HG03108 (cell line): ENCODE measurements at regions not wholly inside any gene's neighbourhood (a gene's known extent, or its start where the extent isn't known, plus 50 kb on each side); places are given as distances from the start of the nearest gene placed in this dataset.

Experiments
- ATAC-seq: cut with Tn5 transposase; IDR thresholded peaks from one replicate; pipeline ENCODE4 v1.9.1; 2021; ENCODE audit warnings: moderate library complexity; ENCODE audit not compliant: unreplicated experiment

- no peak for ATAC-seq
These were observed 97.8 kb downstream of the AQP9 start for GRCh38 chr15:58235961-58236360.

- no peak for ATAC-seq
These were observed 102.2 kb downstream of the AQP9 start for GRCh38 chr15:58240191-58240932.

GRCh38 chr15:58241872-58242271 lies 103.7 kb downstream of the AQP9 start:
- ATAC-seq = no peak

- no peak for ATAC-seq
These were observed 104.9 kb downstream of the AQP9 start for GRCh38 chr15:58243070-58243469.

GRCh38 chr15:58244536-58244935 lies 106.4 kb downstream of the AQP9 start:
- no peak for ATAC-seq

GRCh38 chr15:58246041-58246440 lies 107.9 kb downstream of the AQP9 start:
- no peak for ATAC-seq

- no peak for ATAC-seq
These were observed 110.0 kb downstream of the AQP9 start for GRCh38 chr15:58247855-58248842.

GRCh38 chr15:58249646-58250312 lies 111.6 kb downstream of the AQP9 start:
- no peak for ATAC-seq

- ATAC-seq = no peak
These were observed 114.6 kb downstream of the AQP9 start for GRCh38 chr15:58252586-58253323.

GRCh38 chr15:58257776-58258325 lies 119.7 kb downstream of the AQP9 start:
- ATAC-seq = no peak

- no peak for ATAC-seq
These were observed 120.5 kb downstream of the AQP9 start for GRCh38 chr15:58258501-58259292.

GRCh38 chr15:58260205-58260724 lies 122.1 kb downstream of the AQP9 start:
- no peak for ATAC-seq

- no peak for ATAC-seq
These were observed 122.6 kb downstream of the AQP9 start for GRCh38 chr15:58260725-58261267.

- ATAC-seq = no peak
These were observed 123.2 kb downstream of the AQP9 start for GRCh38 chr15:58261368-58261767.

- ATAC-seq = no peak
These were observed 126.1 kb downstream of the AQP9 start for GRCh38 chr15:58264053-58264971.

GRCh38 chr15:58267051-58267450 lies 128.9 kb downstream of the AQP9 start:
- ATAC-seq = no peak

- ATAC-seq = no peak
These were observed 130.6 kb downstream of the AQP9 start for GRCh38 chr15:58268746-58269267.
